M059J (cell line): ENCODE measurements at regions not wholly inside any gene's neighbourhood (a gene's known extent, or its start where the extent isn't known, plus 50 kb on each side); places are given as distances from the start of the nearest gene placed in this dataset.
A peak's percentile ranks its signal among the peaks of the same experiment; 100 is the strongest.

Experiments used
- DNase-seq: peaks from one replicate; pipeline ENCODE4 v3.0.0-alpha.2; 2012; ENCODE audit warnings: low read depth

GRCh38 chr6:12383448-12383847, 93.3 kb downstream of the EDN1 start:
- no peak for DNase-seq

- DNase-seq = no peak
Observed at GRCh38 chr6:12384357-12384912, 94.3 kb downstream of the EDN1 start.

- no peak for DNase-seq
Observed at GRCh38 chr6:12385316-12385715, 95.2 kb downstream of the EDN1 start.

- DNase-seq = peak; percentile 52
Observed at GRCh38 chr6:12386816-12387215, 96.7 kb downstream of the EDN1 start.

- DNase-seq = no peak
Observed at GRCh38 chr6:12391472-12391871, 101.3 kb downstream of the EDN1 start.

GRCh38 chr6:12392490-12392889, 102.3 kb downstream of the EDN1 start:
- DNase-seq = no peak

GRCh38 chr6:12393100-12393499, 102.9 kb downstream of the EDN1 start:
- DNase-seq = no peak

GRCh38 chr6:12394170-12394569, 104.0 kb downstream of the EDN1 start:
- DNase-seq = no peak

- no peak for DNase-seq
Observed at GRCh38 chr6:12395898-12396297, 105.7 kb downstream of the EDN1 start.

- no peak for DNase-seq
Observed at GRCh38 chr6:12401200-12401599, 111.0 kb downstream of the EDN1 start.

GRCh38 chr6:12403201-12403826, 113.2 kb downstream of the EDN1 start:
- DNase-seq = peak; percentile 81

- DNase-seq = peak; percentile 55
Observed at GRCh38 chr6:12403947-12404647, 113.9 kb downstream of the EDN1 start.

GRCh38 chr6:12404651-12405050, 114.5 kb downstream of the EDN1 start:
- no peak for DNase-seq

GRCh38 chr6:12408752-12409151, 118.6 kb downstream of the EDN1 start:
- no peak for DNase-seq

GRCh38 chr6:12410946-12411345, 120.8 kb downstream of the EDN1 start:
- DNase-seq = no peak

GRCh38 chr6:12414096-12414675, 124.0 kb downstream of the EDN1 start:
- peak; percentile 43 for DNase-seq

- DNase-seq = no peak
Observed at GRCh38 chr6:12415980-12416598, 125.9 kb downstream of the EDN1 start.

- DNase-seq = no peak
Observed at GRCh38 chr6:12417191-12417590, 127.0 kb downstream of the EDN1 start.

GRCh38 chr6:12418946-12419345, 128.8 kb downstream of the EDN1 start:
- DNase-seq = no peak

GRCh38 chr6:12419631-12420272, 129.6 kb downstream of the EDN1 start:
- no peak for DNase-seq

GRCh38 chr6:12420626-12421025, 130.5 kb downstream of the EDN1 start:
- peak; percentile 91 for DNase-seq

GRCh38 chr6:12421596-12421995, 131.4 kb downstream of the EDN1 start:
- DNase-seq = peak; percentile 50
